GM18508 (cell line): ENCODE measurements at regions not wholly inside any gene's neighbourhood (a gene's known extent, or its start where the extent isn't known, plus 50 kb on each side); places are given as distances from the start of the nearest gene placed in this dataset.

Experiments
- ATAC-seq: cut with Tn5 transposase; IDR thresholded peaks from one replicate; pipeline ENCODE4 v1.9.1; 2021; ENCODE audit warnings: moderate number of reproducible peaks; ENCODE audit not compliant: insufficient read depth, unreplicated experiment

GRCh38 chr16:79864781-79865391, 264.3 kb upstream of the MAF start:
- no peak for ATAC-seq

DNA sequence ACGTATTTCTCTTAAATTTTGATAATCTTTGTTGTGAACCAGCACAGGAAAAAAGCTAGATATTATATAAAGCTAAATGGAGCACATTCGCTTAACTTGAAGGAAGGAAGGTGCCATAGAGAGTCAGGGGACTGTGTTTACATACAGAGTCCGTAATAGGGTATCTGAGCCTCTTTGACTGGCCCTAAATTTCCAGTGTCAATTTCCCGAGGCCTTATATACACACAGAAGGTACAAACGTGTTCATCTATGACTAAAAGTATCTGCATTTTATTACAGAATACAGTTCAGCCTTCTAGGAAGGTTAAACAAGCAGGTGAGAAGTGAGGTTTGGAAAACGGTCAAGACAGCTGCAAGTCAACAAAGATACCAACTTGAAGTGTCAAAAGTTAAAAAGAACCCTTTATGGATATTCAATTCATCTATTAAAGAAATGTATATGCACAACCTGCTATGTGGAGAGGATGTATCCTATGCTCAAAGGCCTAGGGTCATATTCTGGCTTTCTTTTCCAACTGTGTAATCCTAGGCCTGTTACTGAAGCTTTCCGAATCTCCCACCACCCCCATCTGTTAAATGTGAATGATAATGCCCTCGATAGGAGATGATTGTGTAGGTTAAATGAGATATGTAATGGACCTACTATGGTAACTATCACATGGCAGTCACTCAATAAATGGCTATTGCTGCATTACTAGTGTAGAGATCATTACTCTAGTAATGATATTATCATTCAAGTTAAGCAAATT, 263.7 kb upstream of the MAF start:
- ATAC-seq, result no peak

GRCh38 chr16:79863128-79864031, 262.8 kb upstream of the MAF start:
- no peak for ATAC-seq

DNA sequence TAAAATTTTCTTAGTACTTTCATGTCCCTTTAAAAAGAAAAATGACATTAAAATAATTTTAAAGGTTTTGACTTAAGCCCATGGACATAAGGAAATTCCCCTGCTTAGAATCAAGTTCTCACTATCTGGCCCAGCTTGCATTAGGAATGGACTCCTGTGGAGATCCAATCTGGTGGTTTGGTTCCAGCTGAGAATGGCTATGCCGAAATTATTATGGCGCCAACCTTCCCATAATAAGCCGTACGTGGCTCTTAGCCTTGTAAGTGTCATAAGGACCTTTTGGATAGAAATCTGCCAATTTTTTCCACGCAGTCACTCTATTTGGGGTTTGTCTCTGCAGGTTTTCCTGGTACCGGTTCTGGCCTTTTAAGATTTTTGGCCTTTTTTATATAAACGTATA, 262.1 kb upstream of the MAF start:
- no peak for ATAC-seq

DNA sequence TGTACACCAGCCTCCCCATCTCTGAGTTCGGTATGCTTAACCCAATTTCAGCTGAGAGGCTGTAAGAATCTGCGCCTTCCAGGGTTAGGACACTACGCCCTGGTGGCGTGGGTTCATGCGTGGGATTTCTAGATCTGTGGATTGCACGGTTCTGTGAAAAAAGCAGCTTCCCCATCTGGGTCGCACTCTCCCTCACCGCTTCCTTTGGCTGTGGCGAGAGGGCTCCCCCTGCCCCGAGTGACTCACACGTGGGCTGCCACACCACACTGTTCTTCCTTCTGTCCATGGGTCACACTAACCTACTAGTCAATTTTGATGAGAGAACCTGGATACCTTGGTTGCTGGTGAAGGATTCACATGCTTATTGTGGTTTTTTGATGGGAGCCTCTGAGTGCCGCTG, 256.0 kb upstream of the MAF start:
- no peak for ATAC-seq

DNA sequence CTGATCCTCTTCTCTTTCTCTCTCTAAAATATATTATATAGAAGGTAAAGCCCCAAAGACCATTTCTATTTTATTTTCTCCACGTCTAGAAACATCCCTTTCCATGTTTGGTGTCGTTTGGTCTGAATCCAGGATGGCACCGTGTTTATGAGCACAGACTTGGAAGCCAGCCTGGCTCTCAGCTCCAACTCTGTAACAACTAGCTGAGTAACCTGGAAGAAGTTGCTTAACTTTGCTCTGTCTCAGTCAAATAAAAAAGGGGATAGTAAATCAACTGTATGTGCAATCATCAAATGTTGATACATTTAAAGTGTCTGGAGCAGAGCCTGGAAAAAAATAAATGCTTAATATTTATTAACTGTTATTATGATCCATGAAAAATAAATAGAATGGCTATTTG, 249.8 kb upstream of the MAF start:
- no peak for ATAC-seq

- ATAC-seq, result no peak
Measured at GRCh38 chr16:79849119-79849518, 248.6 kb upstream of the MAF start.

DNA sequence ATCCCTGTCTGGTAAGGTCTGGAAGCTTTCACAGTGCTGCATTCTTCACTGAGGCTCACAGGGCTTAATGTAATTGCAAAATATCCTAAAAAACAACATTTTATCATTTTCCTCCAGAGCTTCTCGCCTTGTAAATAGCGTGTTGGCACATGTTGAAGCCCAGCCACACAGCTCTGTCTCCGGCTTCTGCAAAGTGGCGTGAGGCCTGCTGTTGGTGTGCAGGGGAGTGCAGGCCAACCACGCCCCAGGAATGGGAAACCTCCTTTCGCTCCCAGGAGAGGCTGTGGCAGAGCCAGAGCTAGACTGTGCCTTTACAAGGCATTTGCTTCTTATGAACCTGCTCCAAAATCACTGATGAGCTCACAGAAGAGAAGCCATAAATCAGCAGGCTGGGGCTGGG, 248.2 kb upstream of the MAF start:
- ATAC-seq, result no peak

DNA sequence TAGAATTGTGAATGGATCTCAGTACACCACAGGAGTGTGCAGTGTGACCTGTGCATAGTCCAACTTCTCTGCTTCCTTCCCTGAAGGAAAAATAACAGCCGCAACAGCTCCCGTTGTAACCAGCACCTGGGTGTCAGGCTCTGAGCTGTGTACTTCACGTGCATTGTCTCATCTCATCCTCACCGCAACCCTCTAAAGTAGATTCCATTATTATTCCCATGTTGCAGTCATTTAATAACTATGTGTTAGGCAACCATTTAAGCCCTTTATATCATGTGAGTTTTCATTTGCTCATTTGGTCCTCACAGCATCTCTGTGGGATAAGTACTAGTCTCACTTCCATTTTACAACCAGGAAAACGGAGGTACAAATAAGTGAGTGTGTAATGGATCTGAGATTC, 247.0 kb upstream of the MAF start:
- no peak for ATAC-seq

- ATAC-seq, result no peak
Measured at GRCh38 chr16:79847101-79847500, 246.6 kb upstream of the MAF start.

- no peak for ATAC-seq
Measured at GRCh38 chr16:79845734-79846135, 245.2 kb upstream of the MAF start.

GRCh38 chr16:79845033-79845733, 244.6 kb upstream of the MAF start:
- peak; percentile 75 for ATAC-seq

DNA sequence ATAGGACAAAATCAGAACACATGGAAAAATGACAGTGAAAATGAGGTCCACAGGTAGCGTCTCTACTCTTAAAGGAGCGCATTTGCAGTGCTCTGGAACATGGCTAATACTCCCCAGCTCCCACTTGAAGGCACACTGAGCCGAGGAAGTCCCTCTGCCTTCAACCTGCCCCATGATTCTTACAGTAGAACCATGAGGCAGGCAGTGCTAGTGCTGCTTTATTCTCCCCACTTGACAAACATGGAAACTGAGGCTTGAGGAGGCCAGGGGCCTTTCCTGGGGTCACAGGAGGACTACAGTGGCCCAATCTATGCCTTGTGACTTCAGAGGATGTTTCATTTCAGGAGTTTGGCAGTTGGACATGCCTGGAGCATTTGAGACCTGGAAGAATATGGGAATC, 244.1 kb upstream of the MAF start:
- ATAC-seq, result no peak

GRCh38 chr16:79843631-79844043, 243.1 kb upstream of the MAF start:
- ATAC-seq, result no peak

GRCh38 chr16:79843145-79843544, 242.6 kb upstream of the MAF start:
- no peak for ATAC-seq

DNA sequence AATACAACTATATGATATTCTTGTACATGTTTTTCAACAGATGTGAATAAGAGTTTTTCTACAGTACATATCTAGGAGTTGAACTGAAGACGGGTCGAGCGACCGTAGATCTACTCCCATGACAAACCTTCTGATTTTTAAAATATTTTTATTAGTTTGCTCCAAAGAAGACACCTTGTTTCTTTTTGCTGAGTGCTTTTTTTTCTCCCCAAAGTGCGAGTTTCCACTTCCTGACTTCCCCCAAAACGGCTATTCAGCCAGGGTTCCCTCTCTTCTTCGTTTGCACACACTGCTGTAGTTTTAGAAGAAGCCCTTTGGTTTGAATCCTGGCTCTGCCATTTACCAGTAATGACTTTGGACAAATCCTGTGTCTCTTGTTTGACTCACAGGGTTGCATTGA, 241.7 kb upstream of the MAF start:
- no peak for ATAC-seq

DNA sequence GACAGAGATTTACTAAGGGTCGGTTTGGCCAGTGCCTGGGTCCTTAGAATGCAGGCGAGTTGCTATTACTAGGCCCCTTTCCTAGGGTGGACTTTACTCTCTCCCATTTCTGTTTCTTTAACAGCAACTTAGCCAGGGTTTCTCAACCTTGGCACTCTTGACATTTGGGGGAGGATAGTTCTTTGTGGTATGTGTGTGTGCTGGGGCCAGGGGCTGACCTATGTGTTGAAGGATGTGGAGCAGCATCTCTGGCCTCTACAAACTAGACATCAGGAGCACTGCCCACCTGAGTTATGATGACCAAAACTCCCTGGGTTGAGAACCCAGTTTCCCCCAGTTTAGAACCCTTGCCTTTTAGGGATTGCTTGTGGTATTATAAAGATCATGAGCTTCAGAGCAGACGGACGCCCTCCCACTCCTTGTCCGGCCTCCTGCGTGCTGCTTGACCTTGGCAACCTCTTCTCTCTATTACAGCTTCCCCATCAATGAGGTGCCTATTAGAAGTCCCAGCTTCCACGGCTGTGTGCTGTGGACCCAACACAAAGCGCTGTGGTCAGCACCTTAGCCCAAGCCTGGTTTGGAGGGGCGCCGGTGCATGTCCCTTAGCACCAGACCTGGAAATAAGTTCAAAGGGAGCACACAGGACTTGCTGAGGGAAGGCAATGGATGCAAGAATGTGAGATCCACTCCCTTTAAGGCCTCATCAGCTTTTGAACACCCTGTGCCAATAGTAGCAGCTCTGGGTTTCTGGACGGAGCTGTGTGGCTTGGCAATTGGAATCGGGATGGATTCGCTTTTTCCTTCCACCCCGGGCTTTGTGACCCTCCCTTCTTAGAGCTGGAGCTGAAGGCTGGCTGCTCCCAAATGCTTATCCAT, 239.2 kb upstream of the MAF start:
- no peak for ATAC-seq

DNA sequence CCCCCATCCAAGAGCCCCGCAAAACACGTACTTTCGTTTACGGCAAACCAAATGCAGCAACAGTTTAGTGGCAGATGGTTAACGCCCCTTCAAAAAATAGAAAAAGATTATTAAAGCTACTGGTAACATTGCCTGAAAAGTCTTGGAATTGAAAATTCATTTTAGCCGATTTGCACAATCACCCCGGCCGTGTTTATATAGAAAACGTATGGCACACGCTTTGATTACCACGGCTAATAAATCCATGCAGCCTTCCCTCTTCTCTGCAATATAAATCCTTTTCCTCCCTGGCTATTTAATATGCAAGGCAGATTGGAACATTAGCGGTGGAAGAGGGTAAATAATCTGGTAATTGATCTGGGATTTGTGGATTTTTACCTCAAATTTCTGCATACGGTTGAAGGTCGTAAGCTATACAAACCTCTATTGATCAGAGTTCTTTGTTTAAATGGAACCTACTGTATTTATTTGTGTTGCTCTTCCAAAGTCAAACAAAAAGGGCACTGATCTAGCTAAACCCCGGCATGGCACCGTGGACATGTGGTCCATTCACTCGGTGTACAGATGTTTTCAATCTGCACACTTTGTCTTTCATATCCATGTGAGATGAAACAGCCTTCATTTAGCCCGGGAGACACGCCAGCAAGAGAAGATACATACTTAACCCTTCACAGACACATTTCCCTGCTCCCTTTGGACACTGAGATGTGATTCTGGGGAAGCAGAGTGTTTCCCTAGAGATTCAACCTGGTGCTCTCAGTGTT, 238.1 kb upstream of the MAF start:
- ATAC-seq, result no peak

DNA sequence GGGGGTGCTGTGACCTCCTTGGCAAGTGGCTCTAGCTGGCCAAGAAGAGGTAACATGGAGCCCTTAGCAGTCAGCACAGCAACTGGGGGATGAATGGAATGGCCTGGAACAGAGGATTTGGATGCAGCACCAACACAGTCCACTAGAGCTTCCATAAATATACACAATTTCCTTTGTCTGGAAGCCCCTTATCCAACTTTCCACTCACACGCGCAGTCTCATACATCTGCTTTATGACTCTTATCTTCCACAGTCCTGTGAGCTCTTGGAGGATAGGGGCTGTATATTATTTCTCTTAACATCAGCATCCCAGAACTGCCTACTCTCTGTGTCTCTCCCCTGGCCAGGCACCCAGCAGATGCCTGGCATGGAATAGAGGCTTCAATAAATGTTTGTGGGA, 235.6 kb upstream of the MAF start:
- no peak for ATAC-seq
